NT2/D1 (cell line): ENCODE measurements at regions not wholly inside any gene's neighbourhood (a gene's known extent, or its start where the extent isn't known, plus 50 kb on each side); places are given as distances from the start of the nearest gene placed in this dataset.

Source experiments
- SUZ12 ChIP-seq: IDR thresholded peaks from 2 replicates; pipeline ENCODE4 v1.6.1; 2011; ENCODE audit not compliant: insufficient read length, insufficient read depth; ENCODE audit errors: extremely low read depth
- YY1 ChIP-seq: IDR thresholded peaks from 2 replicates; pipeline ENCODE4 v1.6.1; 2011; ENCODE audit not compliant: insufficient read length, insufficient read depth
- ZNF274 ChIP-seq: IDR thresholded peaks from 2 replicates; pipeline ENCODE4 v1.6.1; 2011; ENCODE audit warnings: mild to moderate bottlenecking, low read depth, low read length

DNA sequence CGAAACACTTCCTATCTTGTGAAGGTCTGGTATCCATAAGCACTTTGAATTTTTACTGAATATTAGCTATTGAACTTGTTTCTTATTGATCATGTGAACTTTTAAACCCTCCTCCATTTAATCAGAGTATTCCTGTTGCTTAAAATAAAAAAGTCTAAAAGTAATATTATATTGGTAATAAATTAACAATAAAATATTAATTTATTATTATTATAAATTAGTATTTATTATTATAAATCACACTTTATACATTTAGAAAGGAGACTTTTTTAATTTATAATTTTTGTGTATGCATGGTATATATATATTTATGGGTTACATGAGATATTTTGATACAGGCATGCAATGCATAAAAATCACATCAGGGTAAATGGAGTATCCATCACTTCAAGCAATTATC, 295.4 kb upstream of the NETO1 start:
- no peak for TF ChIP-seq ZNF274
- no peak for TF ChIP-seq SUZ12
- TF ChIP-seq YY1, result no peak
